ENCODE measurements at regions not wholly inside any gene's neighbourhood (a gene's known extent, or its start where the extent isn't known, plus 50 kb on each side); places are given as distances from the start of the nearest gene placed in this dataset.

DNA sequence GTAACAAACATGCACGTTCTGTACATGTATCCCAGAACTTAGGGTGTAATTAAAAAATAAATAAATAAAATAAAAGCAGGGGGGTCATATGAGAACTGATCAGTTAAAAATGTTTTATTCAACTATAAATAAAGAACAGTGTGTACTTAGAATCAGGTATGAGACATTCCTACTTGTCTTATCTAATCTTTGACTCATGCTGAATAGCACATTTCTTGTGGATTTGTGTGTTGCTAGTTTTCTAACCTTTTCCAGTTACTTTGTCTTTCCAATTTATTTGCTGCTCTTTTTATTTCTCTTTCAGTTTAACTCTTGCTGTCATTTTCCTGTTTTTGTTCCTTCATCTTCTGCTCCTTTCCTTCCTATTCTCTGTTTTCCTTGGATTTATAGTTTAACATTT, 1917.1 kb upstream of the CDH6 start:
- TF ChIP-seq ZC3H10 (CRISPR knock-in tag; IDR thresholded peaks at IDR 0.05) (no peak), ISL1 (CRISPR knock-in tag; IDR thresholded peaks at IDR 0.05) (no peak), RARB (CRISPR knock-in tag; IDR thresholded peaks at IDR 0.05) (no peak), ZFP30 (CRISPR knock-in tag; IDR thresholded peaks at IDR 0.05) (no peak), CSDC2 (CRISPR knock-in tag; IDR thresholded peaks at IDR 0.05) (no peak), ZNF565 (CRISPR knock-in tag; conservative IDR thresholded peaks at IDR 0.05; ENCODE audit: low read depth) (no peak), BACH2 (CRISPR knock-in tag; IDR thresholded peaks at IDR 0.05; ENCODE audit: borderline replicate concordance) (no peak), GLIS3 (CRISPR knock-in tag; IDR thresholded peaks at IDR 0.05) (no peak), TOX (CRISPR knock-in tag; IDR thresholded peaks at IDR 0.05; ENCODE audit: borderline replicate concordance) (no peak), PPARA (CRISPR knock-in tag; IDR thresholded peaks at IDR 0.05; ENCODE audit: borderline replicate concordance) (no peak), ESRRG (CRISPR knock-in tag; IDR thresholded peaks at IDR 0.05) (no peak), SNAI2 (CRISPR knock-in tag; IDR thresholded peaks at IDR 0.05) (no peak)
- TF ChIP-seq, protein P1, sequence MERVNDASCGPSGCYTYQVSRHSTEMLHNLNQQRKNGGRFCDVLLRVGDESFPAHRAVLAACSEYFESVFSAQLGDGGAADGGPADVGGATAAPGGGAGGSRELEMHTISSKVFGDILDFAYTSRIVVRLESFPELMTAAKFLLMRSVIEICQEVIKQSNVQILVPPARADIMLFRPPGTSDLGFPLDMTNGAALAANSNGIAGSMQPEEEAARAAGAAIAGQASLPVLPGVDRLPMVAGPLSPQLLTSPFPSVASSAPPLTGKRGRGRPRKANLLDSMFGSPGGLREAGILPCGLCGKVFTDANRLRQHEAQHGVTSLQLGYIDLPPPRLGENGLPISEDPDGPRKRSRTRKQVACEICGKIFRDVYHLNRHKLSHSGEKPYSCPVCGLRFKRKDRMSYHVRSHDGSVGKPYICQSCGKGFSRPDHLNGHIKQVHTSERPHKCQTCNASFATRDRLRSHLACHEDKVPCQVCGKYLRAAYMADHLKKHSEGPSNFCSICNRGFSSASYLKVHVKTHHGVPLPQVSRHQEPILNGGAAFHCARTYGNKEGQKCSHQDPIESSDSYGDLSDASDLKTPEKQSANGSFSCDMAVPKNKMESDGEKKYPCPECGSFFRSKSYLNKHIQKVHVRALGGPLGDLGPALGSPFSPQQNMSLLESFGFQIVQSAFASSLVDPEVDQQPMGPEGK (CRISPR knock-in tag; IDR thresholded peaks at IDR 0.05; ENCODE audit: borderline replicate concordance) = no peak
- TF ChIP-seq, protein P2, sequence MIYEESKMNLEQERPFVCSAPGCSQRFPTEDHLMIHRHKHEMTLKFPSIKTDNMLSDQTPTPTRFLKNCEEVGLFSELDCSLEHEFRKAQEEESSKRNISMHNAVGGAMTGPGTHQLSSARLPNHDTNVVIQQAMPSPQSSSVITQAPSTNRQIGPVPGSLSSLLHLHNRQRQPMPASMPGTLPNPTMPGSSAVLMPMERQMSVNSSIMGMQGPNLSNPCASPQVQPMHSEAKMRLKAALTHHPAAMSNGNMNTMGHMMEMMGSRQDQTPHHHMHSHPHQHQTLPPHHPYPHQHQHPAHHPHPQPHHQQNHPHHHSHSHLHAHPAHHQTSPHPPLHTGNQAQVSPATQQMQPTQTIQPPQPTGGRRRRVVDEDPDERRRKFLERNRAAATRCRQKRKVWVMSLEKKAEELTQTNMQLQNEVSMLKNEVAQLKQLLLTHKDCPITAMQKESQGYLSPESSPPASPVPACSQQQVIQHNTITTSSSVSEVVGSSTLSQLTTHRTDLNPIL (CRISPR knock-in tag; IDR thresholded peaks at IDR 0.05; ENCODE audit: low read depth) = no peak
- ATAC-seq = no peak

DNA sequence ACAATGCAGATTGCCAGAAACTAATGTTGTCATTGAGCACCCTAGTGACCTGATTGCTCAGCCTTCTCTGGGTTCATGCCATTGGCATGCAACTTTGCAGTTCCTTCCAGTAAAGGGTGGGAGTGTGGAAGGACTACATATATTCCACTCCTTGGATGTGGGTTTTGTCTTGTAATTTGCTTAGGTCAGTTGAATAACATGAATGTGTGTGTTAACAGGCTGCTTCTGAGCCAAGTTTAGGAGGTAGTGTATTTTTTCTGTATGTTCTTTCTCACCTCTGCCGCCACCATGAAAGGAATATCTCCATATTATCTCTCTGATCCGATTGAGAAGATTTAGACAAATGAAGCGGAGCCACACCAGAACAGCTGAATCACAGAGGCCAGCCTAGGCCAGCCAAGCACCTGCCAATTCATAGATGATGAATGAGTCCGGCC, 1929.6 kb upstream of the CDH6 start:
- ATAC-seq = no peak
- TF ChIP-seq, protein P3, sequence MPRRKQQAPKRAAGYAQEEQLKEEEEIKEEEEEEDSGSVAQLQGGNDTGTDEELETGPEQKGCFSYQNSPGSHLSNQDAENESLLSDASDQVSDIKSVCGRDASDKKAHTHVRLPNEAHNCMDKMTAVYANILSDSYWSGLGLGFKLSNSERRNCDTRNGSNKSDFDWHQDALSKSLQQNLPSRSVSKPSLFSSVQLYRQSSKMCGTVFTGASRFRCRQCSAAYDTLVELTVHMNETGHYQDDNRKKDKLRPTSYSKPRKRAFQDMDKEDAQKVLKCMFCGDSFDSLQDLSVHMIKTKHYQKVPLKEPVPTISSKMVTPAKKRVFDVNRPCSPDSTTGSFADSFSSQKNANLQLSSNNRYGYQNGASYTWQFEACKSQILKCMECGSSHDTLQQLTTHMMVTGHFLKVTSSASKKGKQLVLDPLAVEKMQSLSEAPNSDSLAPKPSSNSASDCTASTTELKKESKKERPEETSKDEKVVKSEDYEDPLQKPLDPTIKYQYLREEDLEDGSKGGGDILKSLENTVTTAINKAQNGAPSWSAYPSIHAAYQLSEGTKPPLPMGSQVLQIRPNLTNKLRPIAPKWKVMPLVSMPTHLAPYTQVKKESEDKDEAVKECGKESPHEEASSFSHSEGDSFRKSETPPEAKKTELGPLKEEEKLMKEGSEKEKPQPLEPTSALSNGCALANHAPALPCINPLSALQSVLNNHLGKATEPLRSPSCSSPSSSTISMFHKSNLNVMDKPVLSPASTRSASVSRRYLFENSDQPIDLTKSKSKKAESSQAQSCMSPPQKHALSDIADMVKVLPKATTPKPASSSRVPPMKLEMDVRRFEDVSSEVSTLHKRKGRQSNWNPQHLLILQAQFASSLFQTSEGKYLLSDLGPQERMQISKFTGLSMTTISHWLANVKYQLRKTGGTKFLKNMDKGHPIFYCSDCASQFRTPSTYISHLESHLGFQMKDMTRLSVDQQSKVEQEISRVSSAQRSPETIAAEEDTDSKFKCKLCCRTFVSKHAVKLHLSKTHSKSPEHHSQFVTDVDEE (CRISPR knock-in tag; IDR thresholded peaks at IDR 0.05) = no peak
- TF ChIP-seq, protein P1 (CRISPR knock-in tag; IDR thresholded peaks at IDR 0.05; ENCODE audit: borderline replicate concordance) = no peak
- TF ChIP-seq RARB (CRISPR knock-in tag; IDR thresholded peaks at IDR 0.05) (no peak), GLIS3 (CRISPR knock-in tag; IDR thresholded peaks at IDR 0.05) (no peak), TOX (CRISPR knock-in tag; IDR thresholded peaks at IDR 0.05; ENCODE audit: borderline replicate concordance) (no peak), ZFP30 (CRISPR knock-in tag; IDR thresholded peaks at IDR 0.05) (no peak), PPARA (CRISPR knock-in tag; IDR thresholded peaks at IDR 0.05; ENCODE audit: borderline replicate concordance) (no peak), ESRRG (CRISPR knock-in tag; IDR thresholded peaks at IDR 0.05) (no peak), ZNF70 (CRISPR knock-in tag; IDR thresholded peaks at IDR 0.05) (no peak), ZC3H10 (CRISPR knock-in tag; IDR thresholded peaks at IDR 0.05) (no peak)
- TF ChIP-seq, protein P4, sequence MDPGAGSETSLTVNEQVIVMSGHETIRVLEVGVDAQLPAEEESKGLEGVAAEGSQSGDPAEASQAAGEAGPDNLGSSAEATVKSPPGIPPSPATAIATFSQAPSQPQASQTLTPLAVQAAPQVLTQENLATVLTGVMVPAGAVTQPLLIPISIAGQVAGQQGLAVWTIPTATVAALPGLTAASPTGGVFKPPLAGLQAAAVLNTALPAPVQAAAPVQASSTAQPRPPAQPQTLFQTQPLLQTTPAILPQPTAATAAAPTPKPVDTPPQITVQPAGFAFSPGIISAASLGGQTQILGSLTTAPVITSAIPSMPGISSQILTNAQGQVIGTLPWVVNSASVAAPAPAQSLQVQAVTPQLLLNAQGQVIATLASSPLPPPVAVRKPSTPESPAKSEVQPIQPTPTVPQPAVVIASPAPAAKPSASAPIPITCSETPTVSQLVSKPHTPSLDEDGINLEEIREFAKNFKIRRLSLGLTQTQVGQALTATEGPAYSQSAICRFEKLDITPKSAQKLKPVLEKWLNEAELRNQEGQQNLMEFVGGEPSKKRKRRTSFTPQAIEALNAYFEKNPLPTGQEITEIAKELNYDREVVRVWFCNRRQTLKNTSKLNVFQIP (CRISPR knock-in tag; IDR thresholded peaks at IDR 0.05; ENCODE audit: borderline replicate concordance, low read depth) = no peak
- TF ChIP-seq, protein P5, sequence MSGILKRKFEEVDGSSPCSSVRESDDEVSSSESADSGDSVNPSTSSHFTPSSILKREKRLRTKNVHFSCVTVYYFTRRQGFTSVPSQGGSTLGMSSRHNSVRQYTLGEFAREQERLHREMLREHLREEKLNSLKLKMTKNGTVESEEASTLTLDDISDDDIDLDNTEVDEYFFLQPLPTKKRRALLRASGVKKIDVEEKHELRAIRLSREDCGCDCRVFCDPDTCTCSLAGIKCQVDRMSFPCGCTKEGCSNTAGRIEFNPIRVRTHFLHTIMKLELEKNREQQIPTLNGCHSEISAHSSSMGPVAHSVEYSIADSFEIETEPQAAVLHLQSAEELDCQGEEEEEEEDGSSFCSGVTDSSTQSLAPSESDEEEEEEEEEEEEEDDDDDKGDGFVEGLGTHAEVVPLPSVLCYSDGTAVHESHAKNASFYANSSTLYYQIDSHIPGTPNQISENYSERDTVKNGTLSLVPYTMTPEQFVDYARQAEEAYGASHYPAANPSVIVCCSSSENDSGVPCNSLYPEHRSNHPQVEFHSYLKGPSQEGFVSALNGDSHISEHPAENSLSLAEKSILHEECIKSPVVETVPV (CRISPR knock-in tag; IDR thresholded peaks at IDR 0.05) = no peak

Measured in SK-N-SH treated with all-trans-retinoic acid at 6 μM for 48 hours (cell line).